NCI-H128 (cell line): ENCODE measurements at regions not wholly inside any gene's neighbourhood (a gene's known extent, or its start where the extent isn't known, plus 50 kb on each side); places are given as distances from the start of the nearest gene placed in this dataset.
"Not testable (repeated sequence)": the region's sequence is repeated elsewhere in the genome, so short reads cannot be mapped to it uniquely, and the experiment has no call there.

ENCODE experiments used
- DNase-seq: peaks from one replicate; lab custom pipeline; 2025; ENCODE audit not compliant: unreplicated experiment; lab: John Stamatoyannopoulos, UW

- no peak for DNase-seq
These were observed 174.0 kb upstream of the NDST4 start for GRCh38 chr4:115287426-115287825.

GRCh38 chr4:115279330-115279729 is 165.9 kb upstream of the NDST4 start:
- no peak for DNase-seq

GRCh38 chr4:115278830-115279229 is 165.4 kb upstream of the NDST4 start:
- no peak for DNase-seq

- DNase-seq: no peak
These were observed 162.2 kb upstream of the NDST4 start for GRCh38 chr4:115275615-115276014.

GRCh38 chr4:115274545-115274944 is 161.1 kb upstream of the NDST4 start:
- no peak for DNase-seq

GRCh38 chr4:115272594-115272993 is 159.2 kb upstream of the NDST4 start:
- no peak for DNase-seq

GRCh38 chr4:115272185-115272584 is 158.8 kb upstream of the NDST4 start:
- DNase-seq: no peak

GRCh38 chr4:115260195-115260594 is 146.8 kb upstream of the NDST4 start:
- DNase-seq: no peak

GRCh38 chr4:115259642-115260041 is 146.2 kb upstream of the NDST4 start:
- no peak for DNase-seq

- no peak for DNase-seq
These were observed 136.4 kb upstream of the NDST4 start for GRCh38 chr4:115249808-115250207.

- DNase-seq: no peak
These were observed 121.1 kb upstream of the NDST4 start for GRCh38 chr4:115234405-115235093.

- DNase-seq: no peak
These were observed 120.2 kb upstream of the NDST4 start for GRCh38 chr4:115233600-115233999.

GRCh38 chr4:115229873-115230272 is 116.5 kb upstream of the NDST4 start:
- DNase-seq: no peak

- DNase-seq: no peak
These were observed 115.4 kb upstream of the NDST4 start for GRCh38 chr4:115228851-115229250.

GRCh38 chr4:115222061-115222460 is 108.6 kb upstream of the NDST4 start:
- DNase-seq: no peak

GRCh38 chr4:115219862-115220261 is 106.4 kb upstream of the NDST4 start:
- no peak for DNase-seq

GRCh38 chr4:115219315-115219860 is 106.0 kb upstream of the NDST4 start:
- DNase-seq: no peak

- no peak for DNase-seq
These were observed 102.5 kb upstream of the NDST4 start for GRCh38 chr4:115215935-115216334.

- no peak for DNase-seq
These were observed 100.3 kb upstream of the NDST4 start for GRCh38 chr4:115213716-115214115.

- no peak for DNase-seq
These were observed 87.6 kb upstream of the NDST4 start for GRCh38 chr4:115201042-115201330.

GRCh38 chr4:115200201-115201041 is 87.0 kb upstream of the NDST4 start:
- not testable (repeated sequence) for DNase-seq

GRCh38 chr4:115194612-115195011 is 81.2 kb upstream of the NDST4 start:
- not testable (repeated sequence) for DNase-seq
